ENCODE measurements at regions not wholly inside any gene's neighbourhood (a gene's known extent, or its start where the extent isn't known, plus 50 kb on each side); places are given as distances from the start of the nearest gene placed in this dataset.

- TF ChIP-seq ZBTB7B (CRISPR knock-in tag; IDR thresholded peaks at IDR 0.05), result peak; percentile 68; the same call in 1 of the 2 replicates
- no peak for TF ChIP-seq ZNF513 (CRISPR knock-in tag; conservative IDR thresholded peaks at IDR 0.05)
- TF ChIP-seq TOPORS (CRISPR knock-in tag; IDR thresholded peaks at IDR 0.05), result peak; percentile 39; the same call in 1 of the 2 replicates
- no peak; the same call in 1 of the 2 replicates for TF ChIP-seq ZNF772 (CRISPR knock-in tag; IDR thresholded peaks at IDR 0.05)
- peak; percentile 95 for TF ChIP-seq PHF21A (CRISPR knock-in tag; IDR thresholded peaks at IDR 0.05)
- 0 out of 2 replicates have a peak, but pooled peaks have one; percentile 48 for TF ChIP-seq KLF6 (CRISPR knock-in tag; IDR thresholded peaks at IDR 0.05)
- TF ChIP-seq ZNF674 (CRISPR knock-in tag; IDR thresholded peaks at IDR 0.05; ENCODE audit: low read depth), result no peak
- TF ChIP-seq ZNF460 (CRISPR knock-in tag; IDR thresholded peaks at IDR 0.05; ENCODE audit: borderline replicate concordance), result no peak
- no peak for TF ChIP-seq RARG (CRISPR knock-in tag; IDR thresholded peaks at IDR 0.05; ENCODE audit: low read depth)
- TF ChIP-seq TFAP4 (IDR thresholded peaks at IDR 0.05; ENCODE audit: borderline replicate concordance, low read depth), result peak; percentile 17; the same call in 1 of the 2 replicates
- TF ChIP-seq ZMYM4 (CRISPR knock-in tag; IDR thresholded peaks at IDR 0.05), result peak; percentile 79
- TF ChIP-seq MIER3 (CRISPR knock-in tag; IDR thresholded peaks at IDR 0.05; ENCODE audit: borderline replicate concordance), result peak; percentile 44; the same call in 1 of the 2 replicates
- TF ChIP-seq UBTF (CRISPR knock-in tag; IDR thresholded peaks at IDR 0.05), result no peak
- peak; percentile 62; the same call in 1 of the 2 replicates for TF ChIP-seq ZBTB34 (CRISPR knock-in tag; IDR thresholded peaks at IDR 0.05)
- peak; percentile 54; the same call in 1 of the 2 replicates for TF ChIP-seq ZFX (CRISPR knock-in tag; IDR thresholded peaks at IDR 0.05; ENCODE audit: low read depth)
- TF ChIP-seq ZSCAN22 (CRISPR knock-in tag; IDR thresholded peaks at IDR 0.05), result no peak
- no peak; the same call in 1 of the 2 replicates for TF ChIP-seq BORCS8-MEF2B (CRISPR knock-in tag; IDR thresholded peaks at IDR 0.05)
- peak in 1 of 2 experiments; percentile 69; a peak in 2 of 4 replicates for TF ChIP-seq POLR2A (IDR thresholded peaks at IDR 0.05; ENCODE audit: insufficient read depth in 1 of 2, low read depth in 2 of 2, low read length in 2 of 2)
- TF ChIP-seq ZFP62 (CRISPR knock-in tag; IDR thresholded peaks at IDR 0.05), result no peak
Measured at GRCh38 chr2:200747668-200748618, 63.8 kb upstream of the BZW1 start (continued).

Measured in HepG2 (cell line).